ENCODE measurements at regions not wholly inside any gene's neighbourhood (a gene's known extent, or its start where the extent isn't known, plus 50 kb on each side); places are given as distances from the start of the nearest gene placed in this dataset.

DNA sequence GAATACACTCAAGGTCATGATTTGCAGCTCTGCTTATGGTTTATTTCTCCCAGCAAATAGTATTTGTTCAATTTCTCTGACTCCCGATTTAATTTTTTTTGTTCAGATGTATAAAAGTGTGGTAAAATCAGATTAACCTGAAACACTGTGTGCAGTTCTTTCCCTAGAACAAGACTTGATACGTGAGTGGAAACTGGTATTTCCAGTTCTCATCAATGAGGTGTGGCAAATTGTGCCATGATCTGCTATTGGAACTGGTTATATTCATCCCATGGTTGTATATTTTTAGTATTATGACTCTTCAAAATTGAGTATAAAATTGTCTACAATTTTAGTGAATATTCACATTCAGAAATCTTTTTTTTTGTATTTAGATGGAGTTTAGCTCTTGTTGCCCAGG, 76.8 kb upstream of the IVNS1ABP start:
- TF ChIP-seq, protein P1, sequence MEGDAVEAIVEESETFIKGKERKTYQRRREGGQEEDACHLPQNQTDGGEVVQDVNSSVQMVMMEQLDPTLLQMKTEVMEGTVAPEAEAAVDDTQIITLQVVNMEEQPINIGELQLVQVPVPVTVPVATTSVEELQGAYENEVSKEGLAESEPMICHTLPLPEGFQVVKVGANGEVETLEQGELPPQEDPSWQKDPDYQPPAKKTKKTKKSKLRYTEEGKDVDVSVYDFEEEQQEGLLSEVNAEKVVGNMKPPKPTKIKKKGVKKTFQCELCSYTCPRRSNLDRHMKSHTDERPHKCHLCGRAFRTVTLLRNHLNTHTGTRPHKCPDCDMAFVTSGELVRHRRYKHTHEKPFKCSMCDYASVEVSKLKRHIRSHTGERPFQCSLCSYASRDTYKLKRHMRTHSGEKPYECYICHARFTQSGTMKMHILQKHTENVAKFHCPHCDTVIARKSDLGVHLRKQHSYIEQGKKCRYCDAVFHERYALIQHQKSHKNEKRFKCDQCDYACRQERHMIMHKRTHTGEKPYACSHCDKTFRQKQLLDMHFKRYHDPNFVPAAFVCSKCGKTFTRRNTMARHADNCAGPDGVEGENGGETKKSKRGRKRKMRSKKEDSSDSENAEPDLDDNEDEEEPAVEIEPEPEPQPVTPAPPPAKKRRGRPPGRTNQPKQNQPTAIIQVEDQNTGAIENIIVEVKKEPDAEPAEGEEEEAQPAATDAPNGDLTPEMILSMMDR (IDR thresholded peaks at IDR 0.05; ENCODE audit: low read length), result no peak
- TF ChIP-seq EZH2 (IDR thresholded peaks at IDR 0.05; ENCODE audit: borderline replicate concordance, low read length), result no peak
